Immature natural killer cell (primary cell): ENCODE measurements at regions not wholly inside any gene's neighbourhood (a gene's known extent, or its start where the extent isn't known, plus 50 kb on each side); places are given as distances from the start of the nearest gene placed in this dataset.

Source experiments
- DNase-seq, 3 donors: peaks; one replicate each; pipeline ENCODE4 v3.0.0; 2022; ENCODE audit warnings: mixed read lengths in 1 of 3
- H3K27ac Mint-ChIP-seq, 6 donors: one replicate each; pipeline ENCODE4 v1.8.0; 2020; ENCODE audit warnings: mixed read lengths in 6 of 6, mild to moderate bottlenecking in 5 of 6, inconsistent platforms in 4 of 6, moderate library complexity in 3 of 6
- H3K27me3 Mint-ChIP-seq, 3 donors: one replicate each; pipeline ENCODE4 v1.8.0; 2020 to 2021; ENCODE audit warnings: low read depth in 3 of 3, mild to moderate bottlenecking in 3 of 3, mixed read lengths in 3 of 3, moderate library complexity in 3 of 3, inconsistent platforms in 1 of 3
- H3K36me3 Mint-ChIP-seq, 3 donors: one replicate each; pipeline ENCODE4 v1.8.0; 2020; ENCODE audit warnings: mixed read lengths in 3 of 3, inconsistent platforms in 2 of 3, mild to moderate bottlenecking in 2 of 3
- H3K4me1 Mint-ChIP-seq, 2 donors: one replicate each; pipeline ENCODE4 v1.8.0; 2020; ENCODE audit warnings: inconsistent platforms in 2 of 2, mild to moderate bottlenecking in 2 of 2, mixed read lengths in 2 of 2, moderate library complexity in 1 of 2
- H3K4me3 Mint-ChIP-seq, 5 donors: one replicate each; pipeline ENCODE4 v1.8.0; 2020; ENCODE audit warnings: mild to moderate bottlenecking in 5 of 5, mixed read lengths in 5 of 5, inconsistent platforms in 3 of 5, moderate library complexity in 3 of 5
- H3K9me3 Mint-ChIP-seq, 6 donors: one replicate each; pipeline ENCODE4 v1.8.0; 2020; ENCODE audit warnings: mild to moderate bottlenecking in 6 of 6, mixed read lengths in 6 of 6, inconsistent platforms in 4 of 6, moderate library complexity in 3 of 6

- Mint-ChIP-seq H3K36me3 (peaks cover 8 to 10% (median 10%) of the 10 kb centered on the region in 3 donors), H3K4me1 (peaks cover 10% of the 10 kb centered on the region in 2 donors), H3K9me3 (peaks cover 0 to 13% (median 9%) of the 10 kb centered on the region in 6 donors), H3K4me3 (no peak overlapping the region), H3K27me3 (no peaks in the 10 kb centered on the region), H3K27ac (no peak overlapping the region)
- DNase-seq: no peak
Measured at GRCh38 chr12:14268120-14268515, 97.4 kb upstream of the ATF7IP start.

- no peak overlapping the region for H3K4me3 Mint-ChIP-seq
- H3K27me3 Mint-ChIP-seq: no peaks in the 10 kb centered on the region
- peaks cover 21 to 22% of the 10 kb centered on the region in 2 donors for H3K4me1 Mint-ChIP-seq
- no peak for DNase-seq
- no peak overlapping the region for H3K27ac Mint-ChIP-seq
- H3K9me3 Mint-ChIP-seq: peaks cover 0 to 13% (median 9%) of the 10 kb centered on the region in 6 donors
- H3K36me3 Mint-ChIP-seq: peaks cover 8 to 10% (median 10%) of the 10 kb centered on the region in 3 donors
Measured at GRCh38 chr12:14270392-14270791, 95.1 kb upstream of the ATF7IP start.

- Mint-ChIP-seq H3K9me3 (peaks cover 0 to 13% (median 9%) of the 10 kb centered on the region in 6 donors), H3K27me3 (peaks cover 0 to 1% (median 0%) of the 10 kb centered on the region in 3 donors), H3K36me3 (peaks cover 8 to 10% (median 10%) of the 10 kb centered on the region in 3 donors), H3K4me3 (peak overlapping the region; percentile 11 to 67 (median 38)), H3K27ac (peak overlapping the region; percentile 31 to 91 (median 74)), H3K4me1 (peaks cover 22 to 27% of the 10 kb centered on the region in 2 donors)
- DNase-seq: no peak
Measured at GRCh38 chr12:14272956-14273912, 92.2 kb upstream of the ATF7IP start.

- peaks cover 0 to 1% (median 0%) of the 10 kb centered on the region in 3 donors for H3K27me3 Mint-ChIP-seq
- peak overlapping the region in 1 of 5 donors; percentile 17 for H3K4me3 Mint-ChIP-seq
- peaks cover 22 to 27% of the 10 kb centered on the region in 2 donors for H3K4me1 Mint-ChIP-seq
- H3K27ac Mint-ChIP-seq: peak overlapping the region in 4 of 6 donors; percentile 73 to 91 (median 82)
- peaks cover 8 to 10% (median 10%) of the 10 kb centered on the region in 3 donors for H3K36me3 Mint-ChIP-seq
- DNase-seq: no peak
- H3K9me3 Mint-ChIP-seq: peaks cover 0 to 13% (median 9%) of the 10 kb centered on the region in 6 donors
Measured at GRCh38 chr12:14273913-14274311, 91.6 kb upstream of the ATF7IP start.

- Mint-ChIP-seq H3K36me3 (peaks cover 5 to 6% (median 6%) of the 10 kb centered on the region in 3 donors), H3K9me3 (peaks cover 0 to 7% (median 6%) of the 10 kb centered on the region in 6 donors), H3K4me3 (no peak overlapping the region), H3K27me3 (peaks cover 0 to 1% (median 0%) of the 10 kb centered on the region in 3 donors), H3K4me1 (peaks cover 22 to 28% of the 10 kb centered on the region in 2 donors), H3K27ac (no peak overlapping the region)
- no peak for DNase-seq
Measured at GRCh38 chr12:14275111-14275510, 90.4 kb upstream of the ATF7IP start.

- H3K27ac Mint-ChIP-seq: no peak overlapping the region
- H3K27me3 Mint-ChIP-seq: peaks cover 0 to 1% (median 0%) of the 10 kb centered on the region in 3 donors
- peaks cover 22 to 28% of the 10 kb centered on the region in 2 donors for H3K4me1 Mint-ChIP-seq
- peaks cover 0 to 2% (median 0%) of the 10 kb centered on the region in 6 donors for H3K9me3 Mint-ChIP-seq
- H3K4me3 Mint-ChIP-seq: no peak overlapping the region
- H3K36me3 Mint-ChIP-seq: peaks cover 0 to 5% (median 0%) of the 10 kb centered on the region in 3 donors
- DNase-seq: no peak
Measured at GRCh38 chr12:14275886-14276285, 89.6 kb upstream of the ATF7IP start.

- H3K27me3 Mint-ChIP-seq: peaks cover 0 to 1% (median 0%) of the 10 kb centered on the region in 3 donors
- no peak overlapping the region for H3K27ac Mint-ChIP-seq
Measured at GRCh38 chr12:14278294-14278953, 87.1 kb upstream of the ATF7IP start.

GRCh38 chr12:14279845-14280244 lies 85.6 kb upstream of the ATF7IP start:
- H3K27me3 Mint-ChIP-seq: peaks cover 0 to 1% (median 0%) of the 10 kb centered on the region in 3 donors
- H3K4me1 Mint-ChIP-seq: peaks cover 28 to 32% of the 10 kb centered on the region in 2 donors
- no peaks in the 10 kb centered on the region for H3K9me3 Mint-ChIP-seq
- peak overlapping the region in 1 of 6 donors; percentile 50 for H3K27ac Mint-ChIP-seq
- no peak for DNase-seq
- H3K4me3 Mint-ChIP-seq: no peak overlapping the region
- H3K36me3 Mint-ChIP-seq: peaks cover 0 to 5% (median 0%) of the 10 kb centered on the region in 3 donors

More at GRCh38 chr12:14278294-14278953, 87.1 kb upstream of the ATF7IP start:
- no peak overlapping the region for H3K4me3 Mint-ChIP-seq
- peaks cover 0 to 5% (median 0%) of the 10 kb centered on the region in 3 donors for H3K36me3 Mint-ChIP-seq
- peaks cover 21 to 26% of the 10 kb centered on the region in 2 donors for H3K4me1 Mint-ChIP-seq
- no peaks in the 10 kb centered on the region for H3K9me3 Mint-ChIP-seq
- DNase-seq: no peak

DNA sequence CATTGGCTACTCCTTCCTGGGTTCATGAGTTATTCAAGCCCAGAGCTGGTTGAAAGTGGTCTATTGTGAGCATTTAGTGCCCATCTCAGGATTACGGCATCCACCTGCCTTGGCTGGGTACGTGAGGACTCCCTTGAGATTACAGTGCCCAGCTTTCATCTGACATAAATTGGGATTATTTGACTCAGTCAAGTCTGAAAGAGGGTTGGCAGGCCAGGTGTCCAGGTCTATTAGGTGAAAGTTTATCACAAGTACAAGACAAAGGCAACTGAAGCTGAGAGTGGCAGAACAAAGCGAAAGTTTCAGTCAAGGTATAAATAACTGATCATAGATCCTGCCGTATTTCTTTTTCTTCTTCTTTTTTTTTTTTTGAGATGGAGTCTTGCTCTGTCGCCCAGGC lies 84.6 kb upstream of the ATF7IP start:
- DNase-seq: no peak
- Mint-ChIP-seq H3K4me3 (no peak overlapping the region), H3K36me3 (peaks cover 0 to 5% (median 0%) of the 10 kb centered on the region in 3 donors), H3K4me1 (peaks cover 28% of the 10 kb centered on the region in 2 donors), H3K9me3 (no peaks in the 10 kb centered on the region), H3K27ac (no peak overlapping the region), H3K27me3 (peaks cover 0 to 1% (median 0%) of the 10 kb centered on the region in 3 donors)

GRCh38 chr12:14281539-14281938 lies 83.9 kb upstream of the ATF7IP start:
- H3K4me1 Mint-ChIP-seq: peaks cover 27 to 28% of the 10 kb centered on the region in 2 donors
- DNase-seq: no peak
- peaks cover 0 to 1% (median 0%) of the 10 kb centered on the region in 3 donors for H3K27me3 Mint-ChIP-seq
- H3K9me3 Mint-ChIP-seq: no peaks in the 10 kb centered on the region
- H3K27ac Mint-ChIP-seq: no peak overlapping the region
- no peak overlapping the region for H3K4me3 Mint-ChIP-seq
- peaks cover 0 to 5% (median 0%) of the 10 kb centered on the region in 3 donors for H3K36me3 Mint-ChIP-seq

- Mint-ChIP-seq H3K4me1 (peaks cover 26 to 28% of the 10 kb centered on the region in 2 donors), H3K4me3 (peak overlapping the region; percentile 40 to 79 (median 66)), H3K36me3 (peaks cover 0 to 5% (median 0%) of the 10 kb centered on the region in 3 donors), H3K27ac (peak overlapping the region; percentile 62 to 90 (median 84)), H3K9me3 (no peaks in the 10 kb centered on the region), H3K27me3 (no peaks in the 10 kb centered on the region)
- peak in 2 of 3 donors; percentile 14 to 22 for DNase-seq
Measured at GRCh38 chr12:14283489-14284144, 81.9 kb upstream of the ATF7IP start.

DNA sequence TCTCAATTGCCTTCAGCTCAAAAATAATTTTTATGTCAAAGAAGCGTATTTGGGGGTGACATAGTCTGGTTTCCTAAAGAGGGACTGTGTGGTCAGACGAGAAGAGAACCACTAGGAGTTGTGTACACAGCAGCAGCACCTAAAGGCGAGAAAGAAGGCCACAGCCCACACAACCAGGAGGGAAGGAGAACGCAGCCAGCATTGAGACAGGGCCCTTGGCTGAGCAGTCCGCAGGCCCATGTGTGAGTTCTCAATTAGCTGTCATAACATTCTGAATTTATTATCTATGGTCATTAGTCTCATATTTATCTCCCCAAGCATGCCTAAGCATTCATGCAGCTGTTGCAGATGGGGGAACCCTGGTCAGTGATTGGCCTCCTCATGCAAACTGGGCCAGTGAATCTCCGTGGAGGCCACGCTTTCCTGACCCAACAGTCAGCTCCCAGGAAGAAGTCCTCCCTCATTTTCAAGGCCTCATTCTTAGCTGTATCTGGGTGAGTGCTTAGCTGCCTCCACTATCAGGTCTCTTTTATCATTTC lies 81.2 kb upstream of the ATF7IP start:
- peaks cover 0 to 5% (median under 1%) of the 10 kb centered on the region in 6 donors for H3K9me3 Mint-ChIP-seq
- peak overlapping the region; percentile 22 to 79 (median 66) for H3K4me3 Mint-ChIP-seq
- peaks cover 26 to 28% of the 10 kb centered on the region in 2 donors for H3K4me1 Mint-ChIP-seq
- H3K27ac Mint-ChIP-seq: peak overlapping the region; percentile 62 to 90 (median 84)
- peaks cover 0 to 5% (median 0%) of the 10 kb centered on the region in 3 donors for H3K36me3 Mint-ChIP-seq
- H3K27me3 Mint-ChIP-seq: no peaks in the 10 kb centered on the region
- DNase-seq: peak; percentile 14 to 46 (median 43)

DNA sequence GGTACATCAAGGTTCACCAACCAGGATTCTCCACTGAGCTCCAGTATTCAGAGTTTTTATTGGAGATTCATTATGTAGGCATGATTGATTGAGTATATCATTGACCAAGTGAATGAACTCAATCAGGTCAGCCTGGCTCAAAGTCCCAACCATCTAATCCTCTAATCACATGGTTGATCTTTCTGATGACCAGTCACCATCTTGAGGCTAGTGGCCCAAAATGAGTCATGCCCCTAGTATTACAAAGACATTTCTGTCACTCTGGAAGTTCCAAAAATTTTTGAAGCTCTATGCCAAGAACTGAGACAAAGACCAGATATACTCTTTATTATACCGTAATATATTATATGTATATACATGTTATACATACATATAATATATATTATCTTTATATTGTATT lies 75.9 kb upstream of the ATF7IP start:
- Mint-ChIP-seq H3K4me1 (peaks cover 18 to 19% of the 10 kb centered on the region in 2 donors), H3K36me3 (no peaks in the 10 kb centered on the region), H3K27ac (no peak overlapping the region), H3K4me3 (no peak overlapping the region), H3K9me3 (peaks cover 0 to 10% (median 3%) of the 10 kb centered on the region in 6 donors), H3K27me3 (peaks cover 0 to 3% (median 0%) of the 10 kb centered on the region in 3 donors)
- no peak for DNase-seq
